HL-60 (cell line): ENCODE measurements at regions not wholly inside any gene's neighbourhood (a gene's known extent, or its start where the extent isn't known, plus 50 kb on each side); places are given as distances from the start of the nearest gene placed in this dataset.

Experiments
- DNase-seq, 2 experiments: peaks; one replicate each; pipeline ENCODE4 v3.0.0-alpha.2; 2010 to 2020; ENCODE audit warnings: low read depth in 1 of 2, low spot score in 1 of 2
- H3K27ac ChIP-seq: fragments of 250-450 bp; sonication (Bioruptor Pico); replicated peaks from 2 replicates; pipeline ENCODE4 v1.5.1; 2020; ENCODE audit warnings: mild to moderate bottlenecking, moderate library complexity
- H3K27me3 ChIP-seq: fragments of 250-450 bp; sonication (Bioruptor Pico); 2 replicates; pipeline ENCODE4 v1.5.1; 2021; ENCODE audit warnings: mild to moderate bottlenecking, moderate library complexity; ENCODE audit not compliant: insufficient read depth, poor library complexity, severe bottlenecking
- H3K4me3 ChIP-seq: replicated peaks from 2 replicates; pipeline ENCODE4 v1.5.1; 2011; ENCODE audit warnings: mild to moderate bottlenecking, control low read depth, low read length; ENCODE audit not compliant: insufficient read depth
- CTCF ChIP-seq: IDR thresholded peaks from one replicate; pipeline ENCODE4 v1.5.1; 2011; ENCODE audit warnings: low read length, control low read depth, inconsistent platforms; ENCODE audit not compliant: insufficient read depth
- GABPA ChIP-seq: IDR thresholded peaks from 2 replicates; pipeline ENCODE4 v1.6.1; 2012; ENCODE audit warnings: low read depth
- POLR2AphosphoS5 ChIP-seq: IDR thresholded peaks from 2 replicates; pipeline ENCODE4 v1.6.1; 2012; ENCODE audit warnings: low read depth
- REST ChIP-seq: IDR thresholded peaks from 2 replicates; pipeline ENCODE4 v1.6.1; 2012; ENCODE audit warnings: low read depth; ENCODE audit not compliant: insufficient replicate concordance
- SPI1 ChIP-seq: IDR thresholded peaks from 2 replicates; pipeline ENCODE4 v1.6.1; 2012; ENCODE audit warnings: low read depth, mild to moderate bottlenecking, borderline replicate concordance

- Histone ChIP-seq H3K4me3 (no peak overlapping the region), H3K27ac (no peak overlapping the region), H3K27me3 (no peaks in the 10 kb centered on the region)
- no peak for DNase-seq
- TF ChIP-seq SPI1, result no peak
- TF ChIP-seq CTCF, result no peak
- TF ChIP-seq REST, result no peak
- no peak for TF ChIP-seq POLR2AphosphoS5
- no peak for TF ChIP-seq GABPA
These were observed 405.9 kb upstream of the PITX2 start for GRCh38 chr4:111028795-111029194.

DNA sequence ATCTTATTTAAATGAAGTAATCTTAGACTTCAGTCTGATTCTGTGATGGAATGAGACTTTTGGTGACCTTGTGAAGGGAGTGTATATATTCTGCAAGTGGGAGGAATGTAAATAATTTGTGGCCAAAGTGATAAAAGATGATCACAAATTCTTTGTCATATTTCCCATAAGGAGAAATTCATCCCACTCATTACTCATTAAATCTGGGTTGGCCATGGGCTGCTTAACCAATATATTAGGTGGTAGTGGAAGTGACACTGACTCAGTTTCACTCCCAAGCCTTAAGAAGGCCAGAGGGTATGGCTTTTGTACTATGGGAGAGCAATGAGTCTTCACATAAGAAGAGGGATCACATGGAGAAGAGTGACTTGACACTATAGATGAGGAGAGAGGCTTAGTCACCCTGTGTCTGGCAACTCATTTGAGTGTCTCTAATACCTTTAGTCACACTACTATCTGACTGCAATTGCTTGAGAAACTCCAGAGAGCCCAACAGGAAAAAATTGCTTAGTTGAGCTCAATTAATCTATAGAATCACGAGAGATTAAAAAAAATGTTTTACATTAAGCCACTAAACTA is 408.2 kb upstream of the PITX2 start:
- TF ChIP-seq CTCF, result no peak
- no peak for TF ChIP-seq POLR2AphosphoS5
- TF ChIP-seq SPI1, result no peak
- TF ChIP-seq REST, result no peak
- no peak for TF ChIP-seq GABPA
- H3K27ac ChIP-seq, result no peak overlapping the region
- DNase-seq, result no peak
- H3K4me3 ChIP-seq, result no peak overlapping the region
- H3K27me3 ChIP-seq, result no peaks in the 10 kb centered on the region

DNA sequence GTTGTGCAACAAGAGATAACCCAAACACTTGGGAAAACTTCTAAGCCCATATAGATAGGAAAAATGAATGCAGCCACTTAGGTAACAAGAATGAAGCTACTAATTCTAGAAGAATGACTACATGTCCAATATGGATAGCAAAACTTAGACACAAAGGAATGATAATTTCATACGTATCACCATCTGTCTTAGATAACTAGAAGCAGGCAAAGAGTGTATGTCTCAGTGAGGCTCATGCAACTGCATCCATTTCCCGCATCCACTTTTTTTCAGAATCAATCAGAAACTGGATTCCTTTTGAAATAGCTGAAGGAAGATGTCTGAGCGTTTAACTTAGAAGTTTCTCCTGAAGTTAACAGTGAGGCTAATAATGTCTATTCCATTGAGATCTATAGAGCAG is 408.7 kb upstream of the PITX2 start:
- DNase-seq, result no peak
- Histone ChIP-seq H3K27ac (no peak overlapping the region), H3K27me3 (no peaks in the 10 kb centered on the region), H3K4me3 (no peak overlapping the region)
- no peak for TF ChIP-seq GABPA
- no peak for TF ChIP-seq POLR2AphosphoS5
- no peak for TF ChIP-seq REST
- no peak for TF ChIP-seq CTCF
- TF ChIP-seq SPI1, result no peak
